ENCODE measurements at regions not wholly inside any gene's neighbourhood (a gene's known extent, or its start where the extent isn't known, plus 50 kb on each side); places are given as distances from the start of the nearest gene placed in this dataset.

DNA sequence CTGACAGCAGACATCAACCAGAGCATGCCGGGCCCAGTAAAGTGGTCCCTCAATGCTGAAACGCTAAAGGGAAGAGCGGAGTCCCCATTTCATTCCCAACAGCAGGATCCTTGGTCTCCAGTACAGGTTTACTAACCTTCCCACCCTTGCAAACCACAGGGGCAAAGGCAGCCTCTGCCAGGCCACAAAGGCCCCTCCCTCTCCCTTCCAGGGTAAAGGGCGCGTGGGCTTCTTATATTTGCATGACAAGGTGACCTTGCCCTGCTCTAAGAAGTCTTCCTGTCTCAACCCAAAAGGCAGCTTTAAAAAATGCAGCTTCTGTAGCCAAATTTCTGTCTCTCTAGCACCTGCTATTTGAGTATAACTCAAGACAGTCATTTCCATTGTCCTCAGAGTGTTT lies 131.5 kb upstream of the PTCH1 start:
- no peak for TF ChIP-seq ZBTB48 (tag by site-specific recombination; IDR thresholded peaks at IDR 0.05)
- TF ChIP-seq, protein P1, sequence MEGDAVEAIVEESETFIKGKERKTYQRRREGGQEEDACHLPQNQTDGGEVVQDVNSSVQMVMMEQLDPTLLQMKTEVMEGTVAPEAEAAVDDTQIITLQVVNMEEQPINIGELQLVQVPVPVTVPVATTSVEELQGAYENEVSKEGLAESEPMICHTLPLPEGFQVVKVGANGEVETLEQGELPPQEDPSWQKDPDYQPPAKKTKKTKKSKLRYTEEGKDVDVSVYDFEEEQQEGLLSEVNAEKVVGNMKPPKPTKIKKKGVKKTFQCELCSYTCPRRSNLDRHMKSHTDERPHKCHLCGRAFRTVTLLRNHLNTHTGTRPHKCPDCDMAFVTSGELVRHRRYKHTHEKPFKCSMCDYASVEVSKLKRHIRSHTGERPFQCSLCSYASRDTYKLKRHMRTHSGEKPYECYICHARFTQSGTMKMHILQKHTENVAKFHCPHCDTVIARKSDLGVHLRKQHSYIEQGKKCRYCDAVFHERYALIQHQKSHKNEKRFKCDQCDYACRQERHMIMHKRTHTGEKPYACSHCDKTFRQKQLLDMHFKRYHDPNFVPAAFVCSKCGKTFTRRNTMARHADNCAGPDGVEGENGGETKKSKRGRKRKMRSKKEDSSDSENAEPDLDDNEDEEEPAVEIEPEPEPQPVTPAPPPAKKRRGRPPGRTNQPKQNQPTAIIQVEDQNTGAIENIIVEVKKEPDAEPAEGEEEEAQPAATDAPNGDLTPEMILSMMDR (tag by site-specific recombination; IDR thresholded peaks at IDR 0.05), result no peak
- TF ChIP-seq ZNF121 (tag by site-specific recombination; IDR thresholded peaks at IDR 0.05), result no peak
- no peak for TF ChIP-seq ZNF37A (tag by site-specific recombination; IDR thresholded peaks at IDR 0.05)
- no peak for TF ChIP-seq ZNF175 (tag by site-specific recombination; IDR thresholded peaks at IDR 0.05)
- TF ChIP-seq, protein P2, sequence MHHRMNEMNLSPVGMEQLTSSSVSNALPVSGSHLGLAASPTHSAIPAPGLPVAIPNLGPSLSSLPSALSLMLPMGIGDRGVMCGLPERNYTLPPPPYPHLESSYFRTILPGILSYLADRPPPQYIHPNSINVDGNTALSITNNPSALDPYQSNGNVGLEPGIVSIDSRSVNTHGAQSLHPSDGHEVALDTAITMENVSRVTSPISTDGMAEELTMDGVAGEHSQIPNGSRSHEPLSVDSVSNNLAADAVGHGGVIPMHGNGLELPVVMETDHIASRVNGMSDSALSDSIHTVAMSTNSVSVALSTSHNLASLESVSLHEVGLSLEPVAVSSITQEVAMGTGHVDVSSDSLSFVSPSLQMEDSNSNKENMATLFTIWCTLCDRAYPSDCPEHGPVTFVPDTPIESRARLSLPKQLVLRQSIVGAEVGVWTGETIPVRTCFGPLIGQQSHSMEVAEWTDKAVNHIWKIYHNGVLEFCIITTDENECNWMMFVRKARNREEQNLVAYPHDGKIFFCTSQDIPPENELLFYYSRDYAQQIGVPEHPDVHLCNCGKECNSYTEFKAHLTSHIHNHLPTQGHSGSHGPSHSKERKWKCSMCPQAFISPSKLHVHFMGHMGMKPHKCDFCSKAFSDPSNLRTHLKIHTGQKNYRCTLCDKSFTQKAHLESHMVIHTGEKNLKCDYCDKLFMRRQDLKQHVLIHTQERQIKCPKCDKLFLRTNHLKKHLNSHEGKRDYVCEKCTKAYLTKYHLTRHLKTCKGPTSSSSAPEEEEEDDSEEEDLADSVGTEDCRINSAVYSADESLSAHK (tag by site-specific recombination; IDR thresholded peaks at IDR 0.05), result no peak
- TF ChIP-seq ZNF274 (IDR thresholded peaks at IDR 0.05; ENCODE audit: low read length), result no peak
- no peak for TF ChIP-seq ZNF274 (tag by site-specific recombination; IDR thresholded peaks at IDR 0.05; ENCODE audit: borderline replicate concordance)
- no peak for TF ChIP-seq ZNF514 (tag by site-specific recombination; IDR thresholded peaks at IDR 0.05)
- TF ChIP-seq TCF7L2 (IDR thresholded peaks at IDR 0.05; ENCODE audit: borderline replicate concordance, low read depth, low read length), result no peak
- TF ChIP-seq FEZF1 (tag by site-specific recombination; IDR thresholded peaks at IDR 0.05), result no peak
- TF ChIP-seq ZNF114 (tag by site-specific recombination; IDR thresholded peaks at IDR 0.05), result no peak
- TF ChIP-seq ZNF350 (tag by site-specific recombination; IDR thresholded peaks at IDR 0.05), result no peak
- no peak for TF ChIP-seq ZBTB7A (tag by site-specific recombination; IDR thresholded peaks at IDR 0.05; ENCODE audit: low read depth)
- TF ChIP-seq HOXA7 (CRISPR knock-in tag; IDR thresholded peaks at IDR 0.05; ENCODE audit: borderline replicate concordance), result no peak
